Karpas-422 (cell line): ENCODE measurements at regions not wholly inside any gene's neighbourhood (a gene's known extent, or its start where the extent isn't known, plus 50 kb on each side); places are given as distances from the start of the nearest gene placed in this dataset.

Experiments
- DNase-seq: peaks from one replicate; pipeline ENCODE4 v3.0.0-alpha.2; 2015
- H2AFZ ChIP-seq: fragments of 200-600 bp; sonication (generic); 2 replicates; pipeline ENCODE4 v1.6.1; 2014; ENCODE audit warnings: antibody characterized with exemption, low read length, mixed read lengths
- H3K27ac ChIP-seq: fragments of 200-600 bp; sonication (generic); 2 replicates; pipeline ENCODE4 v1.5.1; 2014; ENCODE audit warnings: mild to moderate bottlenecking, low read length, moderate library complexity
- H3K27me3 ChIP-seq: fragments of 200-600 bp; sonication (generic); 2 replicates; pipeline ENCODE4 v1.6.1; 2014; ENCODE audit warnings: low read length, mixed read lengths
- H3K36me3 ChIP-seq: fragments of 200-600 bp; sonication (generic); 2 replicates; pipeline ENCODE4 v1.6.1; 2014; ENCODE audit warnings: low read length, mixed read lengths; ENCODE audit not compliant: insufficient read depth
- H3K4me1 ChIP-seq: fragments of 200-600 bp; sonication (generic); 2 replicates; pipeline ENCODE4 v1.6.1; 2014; ENCODE audit warnings: mild to moderate bottlenecking, low read length, mixed read lengths
- H3K4me2 ChIP-seq: fragments of 200-600 bp; sonication (generic); 2 replicates; pipeline ENCODE4 v1.6.1; 2014; ENCODE audit warnings: low read length, low read depth, mild to moderate bottlenecking; ENCODE audit not compliant: poor library complexity, severe bottlenecking
- H3K4me3 ChIP-seq: fragments of 200-600 bp; sonication (generic); 2 replicates; pipeline ENCODE4 v1.5.1; 2014; ENCODE audit warnings: mild to moderate bottlenecking, antibody characterized with exemption, low read length, mixed read lengths
- H3K79me2 ChIP-seq: fragments of 200-600 bp; sonication (generic); 2 replicates; pipeline ENCODE4 v1.6.1; 2014; ENCODE audit warnings: mild to moderate bottlenecking, low read length, mixed read lengths
- H3K9ac ChIP-seq: fragments of 200-600 bp; sonication (generic); 2 replicates; pipeline ENCODE4 v1.6.0; 2014; ENCODE audit warnings: low read length
- H3K9me2 ChIP-seq: fragments of 200-600 bp; sonication (generic), shearing (Covaris generic); replicated peaks from 2 replicates; pipeline ENCODE4 v1.6.0; 2014; ENCODE audit warnings: mild to moderate bottlenecking, low read length, moderate library complexity; ENCODE audit not compliant: insufficient read depth
- H3K9me3 ChIP-seq: fragments of 300-700, 200-600 bp; sonication (generic); 2 replicates; pipeline ENCODE4 v1.6.1; 2014; ENCODE audit warnings: low read length, mixed read lengths
- H4K20me1 ChIP-seq: fragments of 200-600 bp; sonication (generic); 2 replicates; pipeline ENCODE4 v1.6.1; 2014; ENCODE audit warnings: mild to moderate bottlenecking, antibody characterized with exemption, low read length, low read depth; ENCODE audit not compliant: insufficient read depth

- Histone ChIP-seq H2AFZ (no peak overlapping the region), H3K4me1 (no peaks in the 10 kb centered on the region), H3K79me2 (no peaks in the 10 kb centered on the region), H3K9me3 (0 out of 2 replicates have a peak, but pooled peaks cover 2% of the 10 kb centered on the region), H3K36me3 (no peaks in the 10 kb centered on the region), H3K27ac (no peak overlapping the region), H4K20me1 (no peaks in the 10 kb centered on the region), H3K4me3 (no peak overlapping the region), H3K4me2 (no peak overlapping the region), H3K27me3 (no peaks in the 10 kb centered on the region), H3K9me2 (no peaks in the 10 kb centered on the region), H3K9ac (no peak overlapping the region)
- DNase-seq: no peak
Measured at GRCh38 chr4:57774681-57775080, 664.5 kb upstream of the IGFBP7 start.

DNA sequence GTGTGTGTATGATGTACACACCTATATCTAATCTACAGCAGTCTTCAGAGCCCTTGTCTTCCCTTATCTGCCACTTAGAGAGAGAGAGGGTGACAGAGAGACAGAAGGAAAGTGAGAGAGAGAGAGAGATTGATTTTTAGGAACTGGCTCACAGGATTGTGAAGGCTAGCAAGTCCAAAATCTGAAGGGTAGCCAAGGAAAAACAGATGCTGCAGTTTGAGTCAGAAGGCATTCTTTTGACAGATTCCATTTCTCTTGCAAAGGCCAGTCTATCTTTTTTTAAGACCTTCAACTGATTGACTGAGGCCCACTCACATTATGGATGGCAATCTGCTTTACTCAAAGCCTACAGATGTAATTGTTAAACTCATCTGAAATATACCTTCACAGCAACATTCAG, 664.0 kb upstream of the IGFBP7 start:
- no peak overlapping the region for H3K9ac ChIP-seq
- H3K36me3 ChIP-seq: no peaks in the 10 kb centered on the region
- no peak overlapping the region for H2AFZ ChIP-seq
- H3K9me2 ChIP-seq: no peaks in the 10 kb centered on the region
- H3K9me3 ChIP-seq: 0 out of 2 replicates have a peak, but pooled peaks cover 2% of the 10 kb centered on the region
- no peaks in the 10 kb centered on the region for H3K27me3 ChIP-seq
- no peaks in the 10 kb centered on the region for H3K79me2 ChIP-seq
- H3K4me2 ChIP-seq: no peak overlapping the region
- no peaks in the 10 kb centered on the region for H3K4me1 ChIP-seq
- no peaks in the 10 kb centered on the region for H4K20me1 ChIP-seq
- no peak for DNase-seq
- H3K4me3 ChIP-seq: no peak overlapping the region
- H3K27ac ChIP-seq: no peak overlapping the region

DNA sequence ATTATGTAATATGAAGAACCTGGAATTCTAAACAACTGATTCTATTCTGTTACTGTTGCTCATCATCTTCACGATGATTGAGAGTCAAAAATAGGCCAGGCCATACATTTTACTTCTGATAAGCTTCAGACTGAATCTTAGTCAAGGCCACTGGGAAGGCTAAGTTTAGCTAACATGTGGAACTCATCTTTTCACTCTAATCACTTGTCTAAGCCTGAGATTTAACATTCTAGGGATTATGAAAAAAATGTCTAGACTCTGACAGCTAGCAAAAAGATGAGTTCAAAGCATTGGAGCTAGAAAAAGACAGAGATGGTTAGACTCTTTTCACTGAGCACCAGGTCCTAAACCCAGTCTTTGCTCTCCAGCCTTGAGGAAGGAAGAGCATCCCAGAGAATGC, 656.2 kb upstream of the IGFBP7 start:
- Histone ChIP-seq H3K9me2 (no peaks in the 10 kb centered on the region), H3K4me1 (no peaks in the 10 kb centered on the region), H2AFZ (no peak overlapping the region), H3K4me2 (no peak overlapping the region), H3K36me3 (no peaks in the 10 kb centered on the region), H3K9ac (no peak overlapping the region), H3K79me2 (no peaks in the 10 kb centered on the region), H3K9me3 (peaks cover 15% of the 10 kb centered on the region), H3K27me3 (no peaks in the 10 kb centered on the region), H3K27ac (no peak overlapping the region), H4K20me1 (no peaks in the 10 kb centered on the region), H3K4me3 (no peak overlapping the region)
- no peak for DNase-seq

DNA sequence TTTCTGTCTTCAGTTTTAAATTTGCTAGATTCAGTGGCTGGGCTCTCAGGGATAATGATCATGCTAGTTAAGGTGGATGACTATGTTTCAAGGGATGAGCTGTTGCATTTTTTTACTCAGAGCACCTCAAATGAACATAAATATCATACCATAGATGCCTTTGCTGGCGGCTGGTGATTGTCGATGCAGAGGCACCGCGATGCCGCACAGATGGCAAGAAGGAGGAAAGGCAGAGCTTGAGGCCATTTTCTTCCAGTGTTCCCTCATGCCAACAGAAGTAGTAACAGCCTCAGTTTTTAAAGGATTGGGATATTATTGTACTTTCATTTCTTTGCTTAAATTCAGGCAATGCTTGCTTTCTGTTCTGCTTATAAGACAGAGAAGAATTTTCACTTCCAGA, 654.7 kb upstream of the IGFBP7 start:
- H3K27me3 ChIP-seq: no peaks in the 10 kb centered on the region
- no peak overlapping the region for H3K4me2 ChIP-seq
- DNase-seq: no peak
- H3K27ac ChIP-seq: no peak overlapping the region
- H3K79me2 ChIP-seq: no peaks in the 10 kb centered on the region
- no peak overlapping the region for H2AFZ ChIP-seq
- H3K4me1 ChIP-seq: no peaks in the 10 kb centered on the region
- no peak overlapping the region for H3K9ac ChIP-seq
- H3K4me3 ChIP-seq: no peak overlapping the region
- no peaks in the 10 kb centered on the region for H4K20me1 ChIP-seq
- no peaks in the 10 kb centered on the region for H3K36me3 ChIP-seq
- no peaks in the 10 kb centered on the region for H3K9me2 ChIP-seq
- H3K9me3 ChIP-seq: peaks cover 15% of the 10 kb centered on the region

- Histone ChIP-seq H3K27ac (no peak overlapping the region), H3K79me2 (no peaks in the 10 kb centered on the region), H3K9me2 (no peaks in the 10 kb centered on the region), H3K36me3 (no peaks in the 10 kb centered on the region), H3K4me3 (no peak overlapping the region), H3K9me3 (peaks cover 18% of the 10 kb centered on the region), H3K9ac (no peak overlapping the region), H2AFZ (no peak overlapping the region), H3K27me3 (no peaks in the 10 kb centered on the region), H4K20me1 (no peaks in the 10 kb centered on the region), H3K4me2 (no peak overlapping the region), H3K4me1 (no peaks in the 10 kb centered on the region)
- DNase-seq: no peak
Measured at GRCh38 chr4:57763070-57763469, 652.9 kb upstream of the IGFBP7 start.

- Histone ChIP-seq H3K9me3 (no peaks in the 10 kb centered on the region), H3K4me2 (no peak overlapping the region), H3K9ac (no peak overlapping the region), H3K27me3 (no peaks in the 10 kb centered on the region), H3K9me2 (no peaks in the 10 kb centered on the region), H4K20me1 (no peaks in the 10 kb centered on the region), H3K4me1 (no peaks in the 10 kb centered on the region), H3K36me3 (no peaks in the 10 kb centered on the region), H2AFZ (no peak overlapping the region), H3K27ac (no peak overlapping the region), H3K79me2 (no peaks in the 10 kb centered on the region), H3K4me3 (no peak overlapping the region)
- no peak for DNase-seq
Measured at GRCh38 chr4:57740625-57741190, 630.5 kb upstream of the IGFBP7 start.

- Histone ChIP-seq H4K20me1 (no peaks in the 10 kb centered on the region), H3K4me2 (no peak overlapping the region), H3K9me2 (no peaks in the 10 kb centered on the region), H3K36me3 (no peaks in the 10 kb centered on the region), H3K79me2 (no peaks in the 10 kb centered on the region), H2AFZ (no peak overlapping the region), H3K27me3 (no peaks in the 10 kb centered on the region), H3K9ac (no peak overlapping the region), H3K4me1 (no peaks in the 10 kb centered on the region), H3K27ac (no peak overlapping the region), H3K4me3 (no peak overlapping the region), H3K9me3 (peaks cover 3% of the 10 kb centered on the region; the same call in 1 of the 2 replicates)
- DNase-seq: no peak
Measured at GRCh38 chr4:57736781-57737180, 626.6 kb upstream of the IGFBP7 start.

DNA sequence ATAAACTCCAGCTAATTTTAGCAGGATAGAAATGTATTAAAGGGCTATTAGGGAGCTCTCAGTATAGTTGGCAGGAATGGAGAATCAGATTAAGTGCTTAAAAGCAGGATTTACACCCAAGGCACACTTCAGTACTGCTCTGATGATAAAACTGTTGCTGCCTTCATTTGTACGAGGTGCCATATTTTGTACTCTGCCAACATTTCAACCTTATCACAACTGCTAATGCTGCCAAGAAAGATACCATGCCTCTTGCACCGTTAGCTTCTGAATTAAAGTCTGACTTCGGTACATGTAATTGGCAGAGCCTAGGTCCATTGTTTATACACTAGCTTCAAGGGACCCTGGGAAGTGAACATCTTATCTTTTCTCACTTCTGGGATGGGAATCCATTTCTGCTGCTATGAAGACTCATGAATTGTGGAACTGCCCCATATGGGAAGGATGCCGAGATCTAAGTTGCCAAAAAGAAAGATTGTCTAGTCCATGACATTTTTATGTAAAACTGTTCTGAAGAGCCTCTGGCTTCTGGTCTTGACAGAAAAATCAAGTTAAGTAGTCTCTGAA, 624.0 kb upstream of the IGFBP7 start:
- Histone ChIP-seq H3K4me3 (no peak overlapping the region), H3K9ac (no peak overlapping the region), H3K4me2 (no peak overlapping the region), H3K27me3 (no peaks in the 10 kb centered on the region), H3K4me1 (no peaks in the 10 kb centered on the region), H4K20me1 (no peaks in the 10 kb centered on the region), H3K9me3 (peaks cover 3% of the 10 kb centered on the region), H3K36me3 (no peaks in the 10 kb centered on the region), H3K79me2 (no peaks in the 10 kb centered on the region), H3K9me2 (no peaks in the 10 kb centered on the region), H3K27ac (no peak overlapping the region), H2AFZ (no peak overlapping the region)
- no peak for DNase-seq
